Suppressor macrophage treated with lipopolysaccharide for 1 hour (primary cell): ENCODE measurements at regions not wholly inside any gene's neighbourhood (a gene's known extent, or its start where the extent isn't known, plus 50 kb on each side); places are given as distances from the start of the nearest gene placed in this dataset.
"Not testable (repeated sequence)": the region's sequence is repeated elsewhere in the genome, so short reads cannot be mapped to it uniquely, and the experiment has no call there.

Source experiments
- DNase-seq, 3 donors: peaks; one replicate each; pipeline ENCODE4 v3.0.0-alpha.2; 2020 to 2022

GRCh38 chr13:26887594-26887993, 127.0 kb upstream of the GPR12 start:
- no peak for DNase-seq

GRCh38 chr13:26883613-26884257, 123.1 kb upstream of the GPR12 start:
- DNase-seq: no peak

GRCh38 chr13:26882731-26883130, 122.1 kb upstream of the GPR12 start:
- DNase-seq: no peak

GRCh38 chr13:26881154-26881553, 120.6 kb upstream of the GPR12 start:
- DNase-seq: no peak

GRCh38 chr13:26880735-26881134, 120.1 kb upstream of the GPR12 start:
- no peak for DNase-seq

GRCh38 chr13:26878438-26878837, 117.9 kb upstream of the GPR12 start:
- no peak for DNase-seq

- no peak for DNase-seq
Observed at GRCh38 chr13:26873386-26873698, 112.8 kb upstream of the GPR12 start.

- DNase-seq: peak; percentile 47 to 80 (median 69)
Observed at GRCh38 chr13:26872525-26873385, 112.2 kb upstream of the GPR12 start.

GRCh38 chr13:26867451-26868091, 107.0 kb upstream of the GPR12 start:
- peak in 2 of 3 donors; percentile 24 to 42 for DNase-seq

GRCh38 chr13:26864576-26864975, 104.0 kb upstream of the GPR12 start:
- no peak for DNase-seq

GRCh38 chr13:26861941-26862340, 101.4 kb upstream of the GPR12 start:
- DNase-seq: no peak

- DNase-seq: no peak
Observed at GRCh38 chr13:26855921-26856320, 95.3 kb upstream of the GPR12 start.

- DNase-seq: no peak
Observed at GRCh38 chr13:26855071-26855470, 94.5 kb upstream of the GPR12 start.

- DNase-seq: no peak
Observed at GRCh38 chr13:26853323-26853722, 92.7 kb upstream of the GPR12 start.

GRCh38 chr13:26847281-26847680, 86.7 kb upstream of the GPR12 start:
- DNase-seq: no peak

GRCh38 chr13:26845063-26845462, 84.5 kb upstream of the GPR12 start:
- not testable (repeated sequence) for DNase-seq

- no peak for DNase-seq
Observed at GRCh38 chr13:26839682-26840081, 79.1 kb upstream of the GPR12 start.

- no peak for DNase-seq
Observed at GRCh38 chr13:26838821-26839220, 78.2 kb upstream of the GPR12 start.

- no peak for DNase-seq
Observed at GRCh38 chr13:26837997-26838396, 77.4 kb upstream of the GPR12 start.

- DNase-seq: no peak
Observed at GRCh38 chr13:26837102-26837501, 76.5 kb upstream of the GPR12 start.

- no peak for DNase-seq
Observed at GRCh38 chr13:26836626-26837025, 76.0 kb upstream of the GPR12 start.

GRCh38 chr13:26834646-26835045, 74.1 kb upstream of the GPR12 start:
- DNase-seq: no peak

GRCh38 chr13:26831336-26831908, 70.8 kb upstream of the GPR12 start:
- no peak for DNase-seq

GRCh38 chr13:26829716-26830115, 69.1 kb upstream of the GPR12 start:
- no peak for DNase-seq
